Activated CD4-positive, alpha-beta T cell treated with anti-CD3 and anti-CD28 coated beads, Interleukin-2, amount 50 U/mL, for 4 hours (primary cell): ENCODE measurements at regions not wholly inside any gene's neighbourhood (a gene's known extent, or its start where the extent isn't known, plus 50 kb on each side); places are given as distances from the start of the nearest gene placed in this dataset.
"Not testable (repeated sequence)": the region's sequence is repeated elsewhere in the genome, so short reads cannot be mapped to it uniquely, and the experiment has no call there.

Source experiments
- DNase-seq, 2 experiments: peaks; one replicate each; pipeline ENCODE4 v3.0.0-alpha.2; 2020

DNA sequence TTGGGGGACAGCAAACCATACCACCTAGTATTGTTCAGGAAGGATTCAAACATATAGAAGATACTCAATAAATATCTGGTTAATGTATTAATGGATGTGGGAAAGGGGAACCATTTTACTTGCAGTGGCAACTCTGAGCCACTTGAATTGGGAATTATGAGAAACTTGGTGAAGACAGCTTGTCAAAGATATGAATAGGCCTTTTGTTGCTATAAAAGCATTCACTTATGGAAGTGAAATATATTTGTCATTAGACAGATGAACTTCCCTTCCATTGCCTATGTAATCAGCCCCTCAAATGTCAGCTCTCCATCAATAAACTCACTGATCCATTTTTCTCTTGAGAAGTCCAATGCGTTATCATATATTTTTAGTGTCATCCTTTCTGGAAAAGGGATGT, 56.1 kb downstream of the GPR85 start:
- no peak for DNase-seq

DNA sequence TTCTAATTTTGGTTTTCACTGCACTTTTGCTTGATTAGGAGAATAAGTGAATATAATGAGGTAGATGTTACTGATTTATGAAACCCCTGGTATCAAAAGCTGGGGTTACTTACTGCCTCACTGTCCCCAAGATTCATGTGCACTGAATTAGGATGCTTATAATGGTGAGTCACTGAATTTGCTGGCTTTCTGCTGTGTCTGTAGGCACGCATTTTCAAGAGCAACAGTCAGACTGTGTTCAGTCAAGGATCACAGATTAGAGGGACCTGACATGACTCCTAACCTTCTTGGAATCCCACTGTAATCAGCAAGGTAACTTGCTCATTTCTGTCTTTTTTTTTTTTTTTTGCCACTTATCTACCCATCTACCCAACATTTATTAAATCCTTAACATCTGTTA, 59.7 kb downstream of the GPR85 start:
- no peak for DNase-seq

DNA sequence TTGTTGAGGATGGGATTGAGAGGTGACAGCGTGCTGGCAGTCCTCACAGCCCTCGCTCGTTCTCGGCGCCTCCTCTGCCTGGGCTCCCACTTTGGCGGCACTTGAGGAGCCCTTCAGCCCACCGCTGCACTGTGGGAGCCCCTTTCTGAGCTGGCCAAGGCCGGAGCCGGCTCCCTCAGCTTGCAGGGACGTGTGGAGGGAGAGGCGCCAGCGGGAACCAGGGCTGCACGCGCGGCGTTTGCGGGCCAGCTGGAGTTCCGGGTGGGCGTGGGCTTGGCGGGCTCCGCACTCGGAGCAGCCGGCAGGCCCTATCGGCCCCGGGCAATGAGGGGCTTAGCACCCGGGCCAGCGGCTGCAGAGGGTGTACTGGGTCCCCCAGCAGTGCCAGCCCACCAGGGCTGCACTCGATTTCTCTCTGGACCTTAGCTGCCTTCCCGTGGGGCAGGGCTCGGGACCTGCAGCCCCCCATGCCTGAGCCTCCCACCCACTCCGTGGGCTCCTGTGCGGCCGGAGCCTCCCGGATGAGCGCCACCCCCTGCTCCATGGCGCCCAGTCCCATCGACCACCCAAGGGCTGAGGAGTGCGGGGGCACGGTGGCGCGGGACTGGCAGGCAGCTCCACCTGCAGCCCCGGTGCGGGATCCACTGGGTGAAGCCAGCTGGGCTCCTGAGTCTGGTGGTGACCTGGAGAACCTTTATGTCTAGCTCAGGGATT, 69.3 kb downstream of the GPR85 start:
- not testable (repeated sequence) for DNase-seq

DNA sequence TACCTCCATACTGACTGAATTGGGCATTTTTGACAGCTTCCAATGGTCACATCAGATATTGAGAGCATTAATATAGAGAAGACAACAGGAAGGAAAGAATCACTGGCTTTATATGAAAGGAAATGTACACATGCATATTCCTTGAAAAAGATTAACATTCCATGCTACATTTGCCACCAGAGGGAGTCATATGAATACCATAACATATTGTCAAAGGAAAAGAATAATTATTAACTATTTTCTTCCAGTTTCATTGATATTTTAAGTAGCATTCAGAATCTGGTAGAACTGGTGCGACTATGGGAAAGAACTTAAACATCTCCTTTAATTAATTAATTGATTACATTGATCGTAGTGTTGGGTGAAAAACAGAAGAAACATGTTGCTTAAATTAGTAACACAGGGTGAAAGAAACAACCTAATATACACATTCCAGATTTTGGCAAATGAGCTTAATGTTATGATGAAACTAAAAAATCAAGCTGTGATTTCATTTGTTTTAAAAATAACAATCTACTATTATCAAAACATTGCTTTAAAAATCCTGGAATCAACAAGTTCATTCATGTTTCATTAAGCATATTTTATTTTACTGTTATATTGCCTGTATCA, 71.5 kb downstream of the GPR85 start:
- DNase-seq, result no peak

DNA sequence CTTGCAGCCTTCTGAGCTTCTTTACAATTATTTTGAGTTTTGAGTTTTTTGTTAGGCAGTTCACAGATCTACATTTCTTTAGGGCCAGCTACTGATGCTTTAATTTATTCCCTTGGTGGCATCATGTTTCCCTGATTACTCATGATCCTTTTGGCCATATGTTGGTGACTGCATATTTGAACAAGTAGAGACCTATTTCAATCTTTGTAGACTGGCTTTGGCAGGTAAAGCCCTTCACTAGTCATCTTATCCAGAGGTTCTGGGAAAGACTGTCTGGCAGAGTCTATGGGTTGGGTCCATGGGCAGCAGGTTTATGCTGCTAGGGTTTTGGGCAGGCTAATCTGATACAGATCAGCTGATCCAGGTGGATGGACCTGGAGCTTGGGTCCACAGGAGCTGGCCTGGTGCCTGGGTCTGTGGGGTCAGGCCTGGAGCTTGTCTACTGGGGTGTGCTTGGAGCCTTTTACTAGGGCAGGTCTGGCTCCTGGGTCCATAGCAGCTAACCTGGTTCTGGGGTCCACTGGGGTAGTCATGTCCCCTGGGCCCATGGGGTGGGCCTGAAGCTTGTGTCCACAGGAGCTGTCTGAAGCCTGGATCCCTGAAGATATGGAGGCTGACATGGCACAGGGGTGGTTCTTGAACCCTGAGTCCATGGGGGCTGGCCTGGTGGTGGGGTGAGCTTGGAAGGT, 72.7 kb downstream of the GPR85 start:
- DNase-seq, result no peak

DNA sequence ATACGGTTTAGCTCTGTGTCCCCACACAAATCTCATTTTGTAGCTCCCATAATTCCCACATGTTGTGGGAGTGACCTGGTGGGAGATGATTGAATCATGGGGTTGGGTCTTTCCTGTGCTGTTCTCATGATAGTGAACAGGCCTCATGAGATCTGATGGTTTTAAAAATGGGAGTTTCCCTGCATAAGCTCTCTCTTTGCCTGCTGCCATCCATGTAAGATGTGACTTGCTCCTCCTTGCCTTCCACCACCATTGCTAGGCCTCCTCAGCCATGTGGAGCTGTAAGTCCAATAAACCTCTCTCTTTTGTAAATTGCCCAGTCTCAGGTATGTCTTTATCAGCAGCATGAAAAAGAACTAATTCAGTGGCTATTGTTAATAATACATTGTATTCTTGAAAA, 73.8 kb downstream of the GPR85 start:
- DNase-seq, result not testable (repeated sequence)

DNA sequence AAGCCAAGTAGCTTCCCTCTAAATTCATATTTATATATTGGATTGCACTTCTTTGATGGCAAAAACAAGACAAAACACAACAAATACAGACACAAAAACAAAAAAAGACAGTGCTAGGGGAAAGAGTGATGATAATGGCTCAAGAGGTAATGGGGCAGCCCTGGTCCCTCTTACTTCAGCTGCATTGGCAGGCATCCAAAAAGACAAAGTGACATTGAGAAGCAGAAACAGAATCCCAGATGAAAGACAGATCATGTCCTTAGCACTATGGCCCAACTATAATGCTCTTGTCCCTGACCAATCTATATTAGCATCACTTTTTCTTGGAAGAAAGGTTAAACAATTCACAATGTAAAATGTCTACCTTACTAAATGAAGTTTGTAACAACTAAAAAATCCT, 76.2 kb downstream of the GPR85 start:
- no peak for DNase-seq

DNA sequence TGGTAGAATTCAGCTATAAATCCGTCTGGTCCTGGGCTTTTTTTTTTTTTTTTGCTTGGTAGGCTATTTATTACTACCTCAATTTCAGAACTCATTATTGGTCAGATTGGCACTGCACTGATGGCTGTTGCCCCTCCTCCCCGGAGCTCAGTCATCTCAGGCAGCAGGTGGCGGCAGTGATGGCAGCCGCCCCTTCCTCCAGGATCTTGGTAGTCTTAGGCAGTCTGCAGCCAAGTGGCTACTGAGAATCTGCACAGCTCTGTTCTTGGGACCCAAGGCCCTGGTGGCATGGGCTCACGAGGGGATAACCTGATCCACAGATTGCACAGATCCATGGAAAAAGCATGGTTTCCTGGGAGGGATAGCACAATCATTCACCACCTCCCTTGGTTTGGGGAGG, 77.9 kb downstream of the GPR85 start:
- DNase-seq, result no peak

DNA sequence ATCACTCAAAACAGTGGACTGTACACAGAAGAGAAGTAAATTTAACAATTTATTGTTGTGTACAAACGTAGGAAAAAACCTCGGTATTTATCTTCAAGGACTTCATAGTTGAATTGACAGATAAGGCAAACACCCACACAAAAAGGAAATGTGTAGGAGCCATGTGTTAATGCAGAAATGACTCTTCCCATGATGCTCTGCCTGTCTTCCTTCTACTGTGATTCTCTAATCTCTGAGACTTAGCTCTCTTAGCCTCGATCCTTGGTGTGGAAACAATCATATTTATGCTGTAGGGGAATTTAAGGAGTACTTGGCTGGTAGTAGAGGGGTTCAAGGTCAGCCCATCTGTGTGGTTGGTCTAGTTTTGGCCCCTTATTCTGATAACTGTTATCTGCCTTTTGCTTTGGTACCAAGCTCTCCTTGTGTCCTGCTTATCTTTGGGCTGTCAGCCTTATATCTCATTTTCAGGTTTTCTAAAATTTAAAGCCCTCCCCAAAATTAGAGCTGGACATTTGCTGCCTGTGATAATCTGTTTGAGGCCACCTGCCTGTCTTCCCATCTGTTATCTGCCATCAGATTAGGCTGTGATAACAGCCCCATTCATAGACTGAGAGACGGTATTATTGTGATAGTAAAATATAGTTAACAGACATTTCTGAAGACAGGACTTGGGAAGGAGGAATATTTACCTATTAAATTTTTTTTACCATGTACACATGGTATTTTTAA, 81.7 kb downstream of the GPR85 start:
- no peak for DNase-seq

DNA sequence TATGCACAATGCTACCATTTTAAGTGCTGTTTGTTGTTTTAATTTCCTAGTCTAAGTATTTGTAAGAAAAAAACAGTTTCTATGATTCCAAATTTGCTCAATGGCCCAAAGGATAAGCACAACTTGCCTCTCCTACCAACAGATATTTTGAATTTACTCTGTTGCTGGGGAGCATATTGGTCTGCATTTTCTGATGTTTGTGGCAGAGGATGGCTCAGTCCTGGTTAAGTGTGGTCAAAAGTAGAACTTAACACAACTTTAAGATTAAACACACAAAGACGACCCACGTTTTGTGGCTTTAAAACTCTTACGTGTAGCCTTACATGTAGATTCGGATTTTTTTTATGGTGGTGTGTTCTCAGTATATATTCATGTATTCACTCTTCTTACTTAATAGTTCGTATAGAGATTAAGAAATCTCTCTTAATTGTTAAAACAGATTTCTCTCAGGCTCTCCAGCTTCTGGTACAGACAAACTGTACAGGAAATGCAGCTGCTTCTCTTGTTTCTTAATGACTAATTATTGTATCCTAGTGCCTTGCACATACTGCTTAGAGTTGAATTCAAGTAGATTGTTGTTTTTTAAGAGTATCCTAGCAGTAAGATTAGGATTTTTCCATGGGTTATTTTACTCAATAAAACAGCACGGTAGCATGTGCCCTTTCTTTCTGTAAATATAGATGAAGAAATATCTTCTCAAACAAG, 86.2 kb downstream of the GPR85 start:
- DNase-seq, result no peak

DNA sequence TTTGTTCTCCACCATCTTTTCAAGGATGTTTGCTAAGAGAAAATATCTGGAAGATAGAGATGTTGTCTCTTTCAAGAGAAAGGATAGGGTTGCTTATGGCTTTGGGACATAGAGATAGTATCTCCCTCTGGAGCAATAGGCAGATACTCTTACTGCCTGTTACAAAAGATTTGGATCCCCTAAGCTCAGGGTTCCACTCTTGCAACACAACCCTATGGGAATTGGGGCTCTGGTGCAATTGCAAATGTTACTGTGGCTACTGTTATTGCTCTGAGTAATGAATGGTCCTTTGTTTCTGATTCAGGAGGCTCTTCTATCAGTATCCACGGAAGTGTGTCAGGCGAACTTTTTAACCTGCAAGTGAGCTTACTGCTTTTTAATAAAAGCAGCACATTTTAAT, 88.8 kb downstream of the GPR85 start:
- no peak for DNase-seq

DNA sequence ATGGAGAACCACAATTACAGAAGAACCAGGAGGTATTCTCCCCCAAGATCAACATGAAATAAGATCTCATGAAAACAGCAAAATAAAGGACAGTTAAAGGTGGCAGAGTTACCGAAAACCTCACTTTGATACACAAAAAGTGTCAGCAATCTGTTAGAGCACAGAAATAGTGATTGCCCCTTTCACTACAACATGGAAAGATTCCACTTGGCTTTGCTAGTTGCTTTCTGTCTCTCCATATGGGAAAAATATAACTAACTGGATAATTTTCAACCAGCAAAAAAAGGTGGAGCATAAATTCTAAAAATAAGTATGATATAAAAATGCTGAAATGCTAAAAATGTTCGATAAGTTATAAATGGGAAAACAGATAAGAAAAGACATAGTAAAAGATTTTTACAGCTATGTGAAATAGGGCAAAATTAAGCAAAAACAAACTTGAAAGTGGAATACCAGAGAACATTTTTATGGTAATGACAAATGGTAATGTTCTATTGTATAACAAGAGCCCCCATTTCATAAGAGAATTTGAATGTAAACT, 90.2 kb downstream of the GPR85 start:
- no peak for DNase-seq

DNA sequence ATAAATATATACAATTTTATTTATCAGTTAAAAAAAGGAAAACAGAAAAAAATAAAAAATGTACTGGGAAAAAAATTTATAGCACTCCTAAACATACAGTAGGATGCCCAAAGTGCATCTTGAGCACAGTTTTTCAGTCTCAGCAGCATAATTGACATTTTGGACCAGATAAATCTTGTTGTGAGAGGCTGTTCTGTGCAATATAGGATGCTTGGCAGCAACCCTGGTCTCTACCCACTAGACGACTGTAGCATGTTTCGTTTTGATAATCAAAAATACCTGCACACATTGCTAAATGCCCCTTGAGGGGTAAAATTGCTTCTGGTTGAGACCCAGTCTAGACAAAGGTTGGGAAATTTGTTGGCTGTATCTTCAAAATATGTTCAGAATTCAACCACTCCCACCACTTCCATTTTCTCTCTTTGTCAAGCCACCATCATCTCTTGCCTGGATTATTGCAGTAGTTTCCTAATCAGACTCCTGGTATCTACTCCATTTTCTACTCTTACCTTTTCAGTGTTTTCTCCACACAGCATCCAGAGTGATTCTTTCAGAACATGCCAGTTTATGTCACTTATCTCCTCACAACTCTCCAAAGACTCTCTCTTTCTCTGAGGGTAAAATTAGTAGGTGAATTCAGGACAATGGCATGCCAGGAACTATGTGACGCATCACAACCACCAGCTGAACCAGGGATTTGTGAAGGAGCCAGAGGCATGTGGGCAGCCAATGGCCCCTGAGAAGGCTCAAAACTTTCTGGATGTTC, 91.4 kb downstream of the GPR85 start:
- DNase-seq, result no peak

DNA sequence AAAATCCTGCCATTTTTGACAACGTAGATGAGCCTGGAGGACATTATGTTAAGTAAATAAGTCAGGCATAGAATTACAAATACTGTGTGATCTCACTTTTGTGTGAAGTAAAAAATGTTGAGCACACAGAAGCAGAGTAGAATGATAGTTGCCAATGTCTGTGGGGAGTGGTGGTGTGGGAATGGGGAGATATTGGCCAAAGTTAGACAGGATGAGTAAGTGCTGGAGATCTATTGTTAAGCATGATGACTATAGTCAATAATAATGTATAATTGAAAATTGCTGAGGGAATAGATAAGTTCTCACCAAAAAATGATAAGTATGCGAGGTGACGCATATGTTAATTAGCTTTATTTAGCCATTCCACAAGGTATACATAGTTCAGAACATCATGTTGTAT, 92.0 kb downstream of the GPR85 start:
- DNase-seq, result no peak

DNA sequence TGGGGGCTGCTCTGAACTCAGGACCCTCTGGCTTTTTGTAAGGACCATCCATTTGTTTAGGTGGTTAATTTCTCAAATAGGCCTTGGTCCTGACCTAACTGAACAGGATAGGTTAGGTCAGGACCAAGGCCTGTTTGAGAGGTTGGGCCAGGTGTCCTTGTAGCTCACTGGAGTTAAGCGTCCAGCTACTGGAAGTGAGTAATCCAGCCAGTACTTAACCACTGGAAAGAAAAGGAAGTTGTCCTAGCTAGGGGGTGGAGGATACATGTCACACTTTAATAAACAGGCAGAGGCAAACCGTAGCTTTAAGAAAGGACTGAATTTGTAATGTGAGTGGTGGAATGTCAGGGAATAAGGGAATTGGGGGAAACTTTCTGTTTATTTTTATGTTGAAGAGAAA, 96.0 kb downstream of the GPR85 start:
- no peak for DNase-seq

DNA sequence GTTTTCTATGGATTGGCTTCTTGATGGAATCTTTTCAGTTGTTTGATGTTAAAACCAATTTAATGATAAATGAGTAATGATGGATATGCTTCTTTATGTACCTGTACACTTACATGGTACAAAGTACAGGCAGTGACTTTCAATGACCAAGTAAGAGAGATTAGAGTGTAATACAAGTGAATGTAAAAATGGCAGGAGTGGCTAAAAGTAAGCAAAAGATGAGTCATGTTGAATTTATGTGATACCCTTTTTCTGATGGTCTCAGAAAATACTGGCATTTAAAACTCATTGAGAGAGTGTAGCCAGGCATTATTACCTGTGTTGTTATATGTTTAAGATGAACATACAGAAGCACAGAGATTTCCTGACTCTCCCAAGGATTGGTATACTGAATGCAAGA, 97.1 kb downstream of the GPR85 start:
- no peak for DNase-seq

DNA sequence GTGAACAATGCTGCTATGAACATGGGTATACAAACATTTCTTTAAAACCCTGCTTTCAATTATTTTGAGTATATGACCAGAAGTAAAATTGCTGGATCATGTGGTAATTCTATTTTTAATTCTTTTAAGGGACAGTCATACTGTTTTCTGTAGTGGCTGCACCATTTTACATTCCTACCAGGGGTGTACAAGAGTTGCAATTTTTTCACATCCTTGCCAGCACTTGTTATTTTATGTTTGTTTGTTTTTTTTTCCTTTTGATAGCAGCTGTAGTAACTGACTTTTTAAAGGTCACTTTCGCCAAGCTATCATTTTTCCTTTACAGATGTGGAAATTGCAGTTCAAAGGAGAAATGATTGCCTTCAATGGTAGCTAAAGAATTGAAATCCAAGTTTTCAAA, 99.5 kb downstream of the GPR85 start:
- no peak for DNase-seq

DNA sequence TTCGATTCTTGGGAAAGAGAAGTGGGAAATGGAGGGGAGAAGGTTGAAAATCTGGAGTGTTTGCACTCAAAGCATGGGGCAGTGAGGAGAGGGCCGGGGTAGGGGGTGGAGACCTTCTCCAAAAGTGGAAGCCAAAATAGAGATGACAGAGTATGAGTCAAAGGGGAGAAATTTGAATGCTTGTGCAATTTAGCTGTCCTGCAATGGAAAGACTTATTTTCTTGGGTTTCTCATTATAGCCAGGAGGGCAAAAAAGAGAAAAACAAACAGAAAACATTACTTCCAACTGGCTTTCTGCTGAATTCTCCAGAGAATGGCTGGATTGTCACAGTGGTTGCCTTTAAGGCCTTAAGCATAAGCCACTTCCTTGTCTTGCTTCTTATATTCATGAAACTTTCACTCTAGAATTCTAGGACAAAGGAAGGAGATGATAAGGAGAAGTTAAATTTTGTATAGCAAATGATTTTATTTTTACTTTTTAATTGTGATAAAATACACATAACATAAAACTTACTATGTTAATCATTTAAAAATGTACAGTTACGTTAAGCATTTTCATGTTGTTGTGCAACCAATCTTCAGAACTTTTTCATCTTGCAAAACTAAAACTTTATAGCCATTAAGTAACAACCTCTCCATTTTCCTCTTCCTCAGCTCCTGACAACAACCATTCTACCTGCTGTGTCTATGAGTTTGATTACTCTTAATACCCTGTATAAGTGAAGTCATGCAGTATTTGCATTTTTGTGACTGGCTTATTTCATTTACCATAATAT, 100.2 kb downstream of the GPR85 start:
- no peak for DNase-seq

DNA sequence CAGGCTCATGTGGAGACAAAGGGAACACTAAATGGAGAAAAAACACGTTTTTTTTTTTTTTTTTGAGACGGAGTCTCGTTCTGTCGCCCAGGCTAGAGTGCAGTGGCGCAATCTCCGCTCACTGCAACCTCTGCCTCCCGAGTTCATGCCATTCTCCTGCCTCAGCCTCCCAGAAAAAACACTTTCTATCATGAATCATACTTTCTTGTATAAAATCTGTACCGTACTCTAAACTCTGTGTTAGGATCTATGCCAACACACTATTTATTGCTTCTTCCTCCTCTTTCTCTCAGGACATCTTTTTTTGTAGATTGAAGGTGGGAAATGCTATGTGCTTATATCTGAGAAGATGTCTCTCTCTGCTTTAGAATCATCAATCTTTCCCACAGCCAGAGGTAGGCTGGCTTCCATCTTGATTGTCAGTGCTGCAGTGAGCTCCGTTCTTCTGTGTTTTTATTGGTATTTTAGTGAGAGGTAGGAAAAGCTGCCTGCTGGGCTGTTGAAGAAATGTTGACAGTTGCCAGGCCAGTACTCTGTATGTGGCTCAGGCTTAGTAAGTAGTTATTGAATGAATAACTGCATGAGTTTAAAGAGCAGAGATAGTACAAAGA, 101.1 kb downstream of the GPR85 start:
- DNase-seq, result no peak

DNA sequence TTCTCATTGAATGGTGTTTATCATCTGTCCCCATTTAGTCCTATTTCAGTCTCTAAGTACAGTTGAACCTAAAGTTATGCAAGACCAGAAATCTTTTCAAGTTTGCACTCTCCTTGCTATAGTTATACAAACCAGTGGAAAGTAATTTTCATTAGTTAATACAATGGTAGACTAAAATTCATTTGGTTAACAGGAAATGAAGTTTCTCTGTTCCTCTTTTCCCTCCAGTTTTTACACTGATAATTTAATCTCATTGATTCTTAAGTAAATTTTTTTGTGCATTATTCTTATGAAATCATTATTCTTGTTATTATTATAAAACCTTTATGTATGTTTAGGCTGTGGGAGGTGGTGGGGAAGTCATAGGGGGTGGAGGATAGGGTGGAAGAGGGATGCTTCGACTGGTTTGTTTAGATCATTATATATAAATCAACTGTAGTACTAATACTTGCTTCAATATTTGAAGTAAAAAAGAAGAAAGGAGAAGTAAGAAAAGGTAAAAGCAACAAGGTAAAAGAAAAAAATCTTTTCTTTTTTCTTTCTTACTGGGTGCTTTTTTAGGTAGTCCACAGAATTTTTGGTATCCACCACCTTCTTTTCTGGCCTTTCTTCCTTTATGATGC, 104.1 kb downstream of the GPR85 start:
- DNase-seq, result no peak
